ENCODE measurements at regions not wholly inside any gene's neighbourhood (a gene's known extent, or its start where the extent isn't known, plus 50 kb on each side); places are given as distances from the start of the nearest gene placed in this dataset.

- intact Hi-C loops (cut with micrococcal nuclease) = no loop called here
- H3K36me3 Mint-ChIP-seq = no peaks in the 10 kb centered on the region
Measured at GRCh38 chr4:106607558-106607957, 239.0 kb upstream of the GIMD1 start.

GRCh38 chr4:106604319-106605051, 235.9 kb upstream of the GIMD1 start:
- 60% methylated on average over 1 of the region's 4 CpGs for WGBS (ENCODE audit: insufficient coverage)
- intact Hi-C loops (cut with micrococcal nuclease) = no loop called here
- H3K4me1 Mint-ChIP-seq = no peaks in the 10 kb centered on the region

More at GRCh38 chr4:106607558-106607957, 239.0 kb upstream of the GIMD1 start:
- no peak for TF ChIP-seq CTCF (IDR thresholded peaks at IDR 0.05)
- no peak for DNase-seq
- H3K4me1 ChIP-seq (ENCODE audit: control insufficient read depth in 1 of 2, insufficient read depth in 2 of 2, low read length in 2 of 2) = no peaks in the 10 kb centered on the region
- Mint-ChIP-seq H3K27ac (no peak overlapping the region), H3K9me3 (peaks cover 4 to 33% (median 14%) of the 10 kb centered on the region in 7 donors), H3K4me3 (no peak overlapping the region), H3K27me3 (ENCODE audit: low read depth in 3 of 3) (peaks cover 0 to 2% (median 0%) of the 10 kb centered on the region in 3 donors), H3K4me1 (no peaks in the 10 kb centered on the region)
- peaks cover 3 to 34% of the 10 kb centered on the region in 2 donors for H3K9me3 ChIP-seq (replicated peaks in 1 of 2; ENCODE audit: control insufficient read depth in 1 of 2, insufficient read depth in 1 of 2, low read length in 2 of 2)
- no peak overlapping the region for H2AFZ ChIP-seq (ENCODE audit: insufficient read depth, low read depth, low read length, poor library complexity, severe bottlenecking)
- H3K79me2 ChIP-seq (ENCODE audit: insufficient read depth, low read length) = no peaks in the 10 kb centered on the region
- no peaks in the 10 kb centered on the region for H4K20me1 ChIP-seq (ENCODE audit: insufficient read depth, low read length)
- H3K4me3 ChIP-seq (replicated peaks in 1 of 3; ENCODE audit: low read depth in 2 of 3, low read length in 3 of 3) = no peak overlapping the region
- no peak overlapping the region for H3K4me2 ChIP-seq (replicated peaks; ENCODE audit: extremely low read depth, low read length, poor library complexity, severe bottlenecking)
- WGBS (ENCODE audit: insufficient coverage) = no CpG with 5 or more reads among the region's 2 CpGs
- H3K27me3 ChIP-seq (ENCODE audit: control insufficient read depth in 2 of 2, insufficient read depth in 2 of 2, low read length in 2 of 2) = no peaks in the 10 kb centered on the region
- no peak overlapping the region for H3K27ac ChIP-seq (ENCODE audit: low read depth in 1 of 2, low read length in 2 of 2)
- H3K9ac ChIP-seq (ENCODE audit: insufficient read depth, low read length, poor library complexity, severe bottlenecking) = no peak overlapping the region
- H3K36me3 ChIP-seq (replicated peaks in 1 of 2; ENCODE audit: control insufficient read depth in 1 of 2, insufficient read depth in 2 of 2, low read length in 2 of 2) = no peaks in the 10 kb centered on the region

More at GRCh38 chr4:106604319-106605051, 235.9 kb upstream of the GIMD1 start:
- no peaks in the 10 kb centered on the region for H3K27me3 ChIP-seq (ENCODE audit: control insufficient read depth in 2 of 2, insufficient read depth in 2 of 2, low read length in 2 of 2)
- no peak for TF ChIP-seq CTCF (IDR thresholded peaks at IDR 0.05)
- H3K9ac ChIP-seq (ENCODE audit: insufficient read depth, low read length, poor library complexity, severe bottlenecking) = no peak overlapping the region
- no peak overlapping the region for H3K4me2 ChIP-seq (replicated peaks; ENCODE audit: extremely low read depth, low read length, poor library complexity, severe bottlenecking)
- no peaks in the 10 kb centered on the region for H3K79me2 ChIP-seq (ENCODE audit: insufficient read depth, low read length)
- no peaks in the 10 kb centered on the region for H3K4me1 ChIP-seq (ENCODE audit: control insufficient read depth in 1 of 2, insufficient read depth in 2 of 2, low read length in 2 of 2)
- no peaks in the 10 kb centered on the region for H4K20me1 ChIP-seq (ENCODE audit: insufficient read depth, low read length)
- DNase-seq = no peak
- H3K27ac Mint-ChIP-seq = no peak overlapping the region
- H3K36me3 Mint-ChIP-seq = no peaks in the 10 kb centered on the region
- peaks cover 0 to 2% (median 0%) of the 10 kb centered on the region in 3 donors for H3K27me3 Mint-ChIP-seq (ENCODE audit: low read depth in 3 of 3)
- no peak overlapping the region for H3K4me3 Mint-ChIP-seq
- H3K36me3 ChIP-seq (replicated peaks in 1 of 2; ENCODE audit: control insufficient read depth in 1 of 2, insufficient read depth in 2 of 2, low read length in 2 of 2) = no peaks in the 10 kb centered on the region
- H3K4me3 ChIP-seq (replicated peaks in 1 of 3; ENCODE audit: low read depth in 2 of 3, low read length in 3 of 3) = no peak overlapping the region
- no peak overlapping the region for H3K27ac ChIP-seq (ENCODE audit: low read depth in 1 of 2, low read length in 2 of 2)
- no peak overlapping the region for H2AFZ ChIP-seq (ENCODE audit: insufficient read depth, low read depth, low read length, poor library complexity, severe bottlenecking)
- H3K9me3 Mint-ChIP-seq = peaks cover 2 to 22% (median 12%) of the 10 kb centered on the region in 7 donors
- peaks cover 3 to 20% of the 10 kb centered on the region in 2 donors for H3K9me3 ChIP-seq (replicated peaks in 1 of 2; ENCODE audit: control insufficient read depth in 1 of 2, insufficient read depth in 1 of 2, low read length in 2 of 2)
